IPS-15b (cell line): ENCODE measurements at regions not wholly inside any gene's neighbourhood (a gene's known extent, or its start where the extent isn't known, plus 50 kb on each side); places are given as distances from the start of the nearest gene placed in this dataset.

Experiments used
- H3K27me3 ChIP-seq: one replicate; pipeline ENCODE4 v1.6.1; 2013; ENCODE audit warnings: low read length; ENCODE audit not compliant: control insufficient read depth, insufficient read depth
- H3K36me3 ChIP-seq: one replicate; pipeline ENCODE4 v1.6.1; 2013; ENCODE audit warnings: low read length; ENCODE audit not compliant: control insufficient read depth, insufficient read depth
- H3K4me1 ChIP-seq: one replicate; pipeline ENCODE4 v1.6.1; 2013; ENCODE audit warnings: mild to moderate bottlenecking, low read length; ENCODE audit not compliant: control insufficient read depth, insufficient read depth
- H3K4me3 ChIP-seq: one replicate; pipeline ENCODE4 v1.5.1; 2013; ENCODE audit warnings: low read depth, low read length
- H3K9ac ChIP-seq: one replicate; pipeline ENCODE4 v1.6.1; 2013; ENCODE audit warnings: low read depth, mild to moderate bottlenecking, low read length
- H3K9me3 ChIP-seq: one replicate; pipeline ENCODE4 v1.6.1; 2013; ENCODE audit warnings: mild to moderate bottlenecking, low read length; ENCODE audit not compliant: control insufficient read depth, insufficient read depth

DNA sequence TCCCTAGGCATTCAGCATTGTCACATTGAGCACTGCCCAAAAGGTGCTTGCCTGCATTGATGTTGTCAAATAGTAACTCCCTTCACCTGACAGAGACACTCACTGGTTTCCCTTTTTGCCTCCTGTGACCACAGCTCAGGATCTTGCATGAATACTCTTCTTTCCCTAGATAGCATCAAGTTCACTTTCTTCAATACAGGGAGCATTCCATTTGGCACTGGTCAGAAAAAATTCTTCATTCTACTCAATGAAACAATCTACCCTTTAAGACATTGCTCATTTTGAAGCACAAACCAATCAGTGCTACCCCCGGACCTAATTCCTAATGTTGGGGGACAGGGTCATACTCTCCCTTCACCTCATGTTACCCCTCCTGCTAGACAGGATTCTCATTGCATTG, 319.0 kb upstream of the SNX7 start:
- H3K9ac ChIP-seq = no peak overlapping the region
- H3K4me3 ChIP-seq = no peak overlapping the region
- H3K36me3 ChIP-seq = no peaks in the 10 kb centered on the region
- no peaks in the 10 kb centered on the region for H3K4me1 ChIP-seq
- no peaks in the 10 kb centered on the region for H3K27me3 ChIP-seq
- no peaks in the 10 kb centered on the region for H3K9me3 ChIP-seq

DNA sequence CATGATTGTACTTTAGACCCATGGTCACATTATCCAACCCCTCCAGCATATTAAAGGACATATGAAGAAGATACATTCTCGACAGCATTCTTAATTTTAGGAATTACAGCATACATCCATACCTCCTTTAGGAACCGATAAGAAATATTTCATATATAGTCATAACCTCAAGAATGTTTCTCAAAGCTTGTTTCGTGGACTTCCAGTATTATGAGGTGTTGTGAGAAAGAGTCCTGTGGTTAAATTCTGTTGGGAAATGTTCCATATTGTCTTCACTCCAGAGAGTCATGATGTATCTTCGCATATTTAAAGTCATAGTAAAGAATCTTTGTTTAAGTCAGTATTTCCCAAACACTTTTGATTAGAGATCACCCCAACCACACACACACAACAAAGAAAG, 321.0 kb upstream of the SNX7 start:
- H3K36me3 ChIP-seq = no peaks in the 10 kb centered on the region
- no peak overlapping the region for H3K9ac ChIP-seq
- H3K27me3 ChIP-seq = no peaks in the 10 kb centered on the region
- H3K9me3 ChIP-seq = no peaks in the 10 kb centered on the region
- no peaks in the 10 kb centered on the region for H3K4me1 ChIP-seq
- H3K4me3 ChIP-seq = no peak overlapping the region

DNA sequence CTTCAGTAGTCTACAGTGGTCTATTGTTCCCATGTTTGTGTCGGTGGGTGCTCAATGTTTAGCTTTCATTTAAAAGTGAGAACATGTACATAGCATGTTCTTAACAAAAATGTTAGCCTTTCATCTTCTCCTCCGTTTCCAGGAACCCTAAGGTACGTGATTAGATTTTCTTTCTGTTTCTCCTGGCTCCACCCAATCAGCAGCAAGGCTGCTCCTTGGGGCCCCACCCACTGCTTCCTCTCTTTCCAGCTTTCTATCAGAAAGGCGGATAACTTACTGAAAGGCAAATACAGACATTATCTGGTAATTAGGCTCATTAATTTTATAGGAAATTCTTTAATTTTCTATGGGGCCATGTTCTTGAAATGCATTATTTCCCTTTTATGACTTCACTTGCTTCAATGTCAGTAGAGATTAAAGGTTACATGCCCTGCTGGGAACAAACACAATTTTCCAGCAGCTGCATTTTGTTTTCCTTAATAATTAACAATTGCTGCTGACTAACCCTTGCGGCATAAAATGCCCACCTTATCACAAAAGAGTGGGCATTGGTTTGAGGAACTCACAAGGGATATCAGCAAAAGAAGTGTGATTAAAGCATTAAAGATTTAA, 324.9 kb upstream of the SNX7 start:
- no peaks in the 10 kb centered on the region for H3K36me3 ChIP-seq
- no peak overlapping the region for H3K9ac ChIP-seq
- no peaks in the 10 kb centered on the region for H3K4me1 ChIP-seq
- H3K9me3 ChIP-seq = no peaks in the 10 kb centered on the region
- no peak overlapping the region for H3K4me3 ChIP-seq
- no peaks in the 10 kb centered on the region for H3K27me3 ChIP-seq

DNA sequence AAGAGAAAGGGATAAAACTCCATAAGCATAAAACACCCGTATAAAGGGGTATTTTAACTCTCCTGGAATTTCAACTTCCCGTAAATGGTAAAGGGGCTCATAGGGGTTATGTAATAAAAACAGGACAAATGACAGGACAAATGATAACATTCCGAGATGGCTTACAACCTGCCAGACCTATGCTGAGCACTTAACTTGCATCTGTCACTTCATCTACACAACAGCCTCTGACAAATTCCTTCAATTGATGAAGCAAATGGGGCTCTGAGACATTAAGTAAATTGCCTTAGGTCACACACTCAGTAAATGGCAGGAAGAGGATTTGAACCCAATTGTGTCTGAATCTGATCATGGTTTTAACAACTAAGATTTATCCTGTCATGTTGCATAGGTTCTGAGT, 327.6 kb upstream of the SNX7 start:
- Histone ChIP-seq H3K9ac (no peak overlapping the region), H3K36me3 (no peaks in the 10 kb centered on the region), H3K27me3 (no peaks in the 10 kb centered on the region), H3K4me1 (no peaks in the 10 kb centered on the region), H3K9me3 (no peaks in the 10 kb centered on the region), H3K4me3 (no peak overlapping the region)

DNA sequence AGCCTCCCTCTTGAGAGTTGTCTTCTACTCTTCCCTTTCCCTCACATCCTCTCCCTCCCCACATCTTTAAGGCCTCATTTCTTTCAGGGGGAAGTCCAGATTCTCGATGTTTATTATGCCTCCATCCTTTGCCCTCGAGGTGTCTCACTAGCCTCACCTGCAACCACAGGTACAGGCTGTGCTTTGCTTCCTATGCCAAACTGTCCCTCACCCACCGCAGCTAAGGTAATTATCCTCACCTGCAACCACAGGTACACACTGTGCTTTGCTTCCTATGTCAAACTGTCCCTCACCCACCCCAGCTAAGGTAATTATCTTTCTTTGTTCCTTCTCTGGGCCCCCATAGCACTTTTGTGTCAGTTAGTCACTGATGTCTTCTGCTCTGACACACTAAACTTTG, 328.1 kb upstream of the SNX7 start:
- no peaks in the 10 kb centered on the region for H3K27me3 ChIP-seq
- H3K9me3 ChIP-seq = no peaks in the 10 kb centered on the region
- H3K36me3 ChIP-seq = no peaks in the 10 kb centered on the region
- no peak overlapping the region for H3K9ac ChIP-seq
- H3K4me1 ChIP-seq = no peaks in the 10 kb centered on the region
- no peak overlapping the region for H3K4me3 ChIP-seq

DNA sequence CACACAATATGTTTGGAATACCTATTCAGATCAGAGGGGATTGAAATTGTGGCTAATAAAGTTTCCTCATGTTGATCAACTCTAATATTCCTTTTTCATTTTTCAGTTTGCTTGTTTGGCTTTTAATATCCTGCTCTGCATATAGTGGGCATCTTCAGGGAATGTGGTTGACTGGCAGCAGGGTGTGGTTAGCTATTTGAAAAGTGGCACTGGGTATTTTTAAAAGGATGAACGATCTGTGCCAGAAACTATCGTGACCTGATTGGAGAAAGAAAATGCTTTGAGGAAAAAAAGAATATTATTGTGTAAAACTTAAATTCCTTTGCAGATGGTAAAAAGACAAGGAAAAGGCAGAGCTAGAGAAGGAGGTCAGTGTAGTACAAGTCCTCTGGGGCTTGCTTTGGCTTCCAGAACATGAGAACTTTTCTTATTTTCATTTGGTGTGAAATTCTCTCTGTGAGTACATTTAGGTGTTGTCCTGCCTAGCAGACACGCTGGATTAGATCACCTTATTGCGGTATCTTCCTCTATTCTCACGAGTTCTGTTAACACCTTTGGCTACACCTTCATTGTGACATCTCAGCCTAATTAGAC, 329.7 kb upstream of the SNX7 start:
- Histone ChIP-seq H3K9ac (no peak overlapping the region), H3K27me3 (no peaks in the 10 kb centered on the region), H3K4me3 (no peak overlapping the region), H3K9me3 (no peaks in the 10 kb centered on the region), H3K4me1 (no peaks in the 10 kb centered on the region), H3K36me3 (no peaks in the 10 kb centered on the region)

DNA sequence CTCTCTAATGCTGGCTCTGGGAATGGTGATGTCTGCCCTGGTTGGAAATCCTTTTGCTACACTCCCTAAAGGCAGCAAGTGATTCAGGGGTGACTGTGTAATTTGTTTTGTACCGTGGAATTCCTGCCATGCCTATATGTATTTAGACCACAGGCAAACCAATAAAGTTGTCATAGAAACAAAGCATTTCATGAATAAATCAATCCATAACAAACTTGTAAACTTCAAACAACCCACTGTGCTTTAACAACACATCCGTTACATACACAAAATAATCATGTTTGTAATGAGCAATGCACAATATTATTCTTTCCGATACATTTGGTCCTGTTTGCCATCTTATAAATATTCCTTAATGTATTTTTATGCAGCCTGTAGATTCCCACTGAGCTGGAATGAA, 330.3 kb upstream of the SNX7 start:
- no peaks in the 10 kb centered on the region for H3K9me3 ChIP-seq
- H3K4me3 ChIP-seq = no peak overlapping the region
- H3K4me1 ChIP-seq = no peaks in the 10 kb centered on the region
- no peaks in the 10 kb centered on the region for H3K36me3 ChIP-seq
- no peaks in the 10 kb centered on the region for H3K27me3 ChIP-seq
- no peak overlapping the region for H3K9ac ChIP-seq

DNA sequence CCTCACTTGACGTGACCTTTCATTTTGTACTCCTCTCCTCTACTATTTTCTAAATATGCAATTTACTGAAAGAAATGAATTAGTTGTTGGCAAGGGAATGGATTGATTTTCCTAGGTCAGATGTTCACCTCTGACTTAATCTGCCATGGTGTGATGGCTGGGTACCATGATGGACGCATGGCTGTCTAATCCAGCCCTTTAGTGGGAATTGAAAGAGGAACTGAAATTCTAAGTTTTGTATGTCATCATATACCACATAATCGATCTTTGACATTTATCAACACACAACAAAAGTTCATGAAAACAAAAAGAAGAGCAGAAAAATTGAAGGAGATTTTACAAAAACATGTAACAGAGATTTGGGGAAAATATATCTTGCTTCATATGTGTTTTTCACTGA, 331.3 kb upstream of the SNX7 start:
- Histone ChIP-seq H3K4me3 (no peak overlapping the region), H3K36me3 (no peaks in the 10 kb centered on the region), H3K4me1 (peaks cover 4% of the 10 kb centered on the region), H3K9me3 (no peaks in the 10 kb centered on the region), H3K9ac (no peak overlapping the region), H3K27me3 (no peaks in the 10 kb centered on the region)

DNA sequence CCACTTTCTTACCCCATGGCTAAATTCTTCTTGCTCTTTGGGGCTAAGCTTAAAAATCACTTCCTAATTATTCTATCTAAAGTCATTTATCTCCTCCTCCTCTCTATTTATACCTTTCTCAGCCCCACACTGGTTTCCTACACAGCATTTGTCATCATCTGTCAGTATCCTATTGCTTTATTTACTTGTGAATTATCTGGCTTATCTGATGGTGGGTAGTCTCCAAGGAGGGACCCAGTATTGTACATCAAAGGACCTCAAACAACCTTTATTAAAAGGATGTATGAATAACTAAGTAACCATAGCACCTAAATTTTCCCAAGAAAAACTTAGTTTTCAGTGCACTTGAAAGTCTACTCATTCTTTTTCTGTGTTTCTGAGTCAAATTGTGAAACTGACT, 332.7 kb upstream of the SNX7 start:
- no peaks in the 10 kb centered on the region for H3K9me3 ChIP-seq
- H3K4me3 ChIP-seq = no peak overlapping the region
- no peaks in the 10 kb centered on the region for H3K27me3 ChIP-seq
- no peak overlapping the region for H3K9ac ChIP-seq
- H3K4me1 ChIP-seq = peaks cover 7% of the 10 kb centered on the region
- H3K36me3 ChIP-seq = no peaks in the 10 kb centered on the region

DNA sequence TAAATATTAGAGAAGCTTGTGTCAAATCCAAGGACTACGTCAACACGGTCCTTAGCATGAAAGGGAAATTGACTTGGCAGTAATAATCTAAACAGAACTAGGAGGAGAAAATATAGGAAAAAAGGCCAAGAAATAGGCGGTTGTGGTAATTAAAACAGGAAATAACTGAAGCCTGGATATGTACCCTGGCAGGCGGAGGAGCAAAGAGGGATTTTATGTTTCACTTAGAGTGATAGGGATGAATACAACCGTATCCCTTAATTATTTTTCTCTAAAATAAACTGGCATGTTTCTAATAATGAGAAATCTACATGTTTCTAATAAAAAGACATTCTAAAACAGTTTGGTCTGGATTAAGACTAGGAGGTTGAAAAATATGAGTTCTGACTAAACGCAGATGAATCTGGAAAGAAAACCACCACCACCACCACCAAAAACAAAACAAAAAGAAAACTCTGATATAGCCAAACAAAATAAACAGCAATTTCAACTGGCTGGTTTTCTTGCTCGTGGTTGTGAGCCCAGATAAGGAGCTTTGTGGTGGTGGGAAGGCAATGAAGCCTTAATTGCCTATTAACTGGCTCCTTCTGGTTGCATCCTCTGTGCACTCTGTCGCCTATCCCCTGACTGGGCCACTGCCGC, 334.2 kb upstream of the SNX7 start:
- Histone ChIP-seq H3K9ac (no peak overlapping the region), H3K36me3 (no peaks in the 10 kb centered on the region), H3K27me3 (no peaks in the 10 kb centered on the region), H3K9me3 (no peaks in the 10 kb centered on the region), H3K4me3 (no peak overlapping the region), H3K4me1 (peaks cover 7% of the 10 kb centered on the region)

DNA sequence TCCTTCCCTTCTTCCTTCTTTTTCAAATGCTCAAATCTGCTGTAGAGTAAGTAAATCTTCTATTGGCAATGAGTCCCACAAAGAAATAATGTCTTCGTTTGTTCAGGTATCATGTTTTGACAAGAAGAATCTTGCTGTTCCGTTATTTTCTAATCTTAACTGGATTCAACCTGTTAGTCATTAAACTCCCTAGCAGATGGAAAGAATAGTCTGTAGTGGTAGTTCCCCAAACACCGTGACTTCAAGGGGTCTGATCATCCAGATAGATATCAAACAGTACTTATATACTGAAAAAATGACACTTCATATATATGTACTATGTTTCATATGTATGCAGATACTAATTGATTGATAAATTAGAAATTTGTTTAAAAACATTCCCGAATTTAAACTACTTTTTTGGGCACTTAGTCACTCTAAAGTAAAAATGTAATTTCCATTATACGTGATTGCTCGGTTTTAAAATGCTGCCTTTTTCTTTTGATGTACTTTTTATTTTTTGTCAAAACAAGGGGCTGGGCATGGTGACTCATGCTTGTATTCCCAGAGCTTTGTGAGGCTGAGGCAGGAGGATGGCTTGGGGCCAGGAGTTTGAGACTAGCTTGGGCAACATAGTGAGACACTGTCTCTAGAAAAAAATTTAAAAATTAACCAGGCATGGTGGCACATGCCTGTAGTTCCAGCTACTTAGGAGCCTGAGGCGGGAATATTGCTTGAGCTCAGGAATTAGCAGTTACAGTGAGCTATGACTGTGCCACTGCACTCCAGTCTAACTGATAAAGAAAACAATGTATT, 335.7 kb upstream of the SNX7 start:
- peaks cover 7% of the 10 kb centered on the region for H3K4me1 ChIP-seq
- H3K36me3 ChIP-seq = no peaks in the 10 kb centered on the region
- H3K27me3 ChIP-seq = no peaks in the 10 kb centered on the region
- H3K9ac ChIP-seq = no peak overlapping the region
- no peaks in the 10 kb centered on the region for H3K9me3 ChIP-seq
- no peak overlapping the region for H3K4me3 ChIP-seq
